HG03432 (cell line): ENCODE measurements at regions not wholly inside any gene's neighbourhood (a gene's known extent, or its start where the extent isn't known, plus 50 kb on each side); places are given as distances from the start of the nearest gene placed in this dataset.
"Not testable (repeated sequence)": the region's sequence is repeated elsewhere in the genome, so short reads cannot be mapped to it uniquely, and the experiment has no call there.

ENCODE experiments used
- ATAC-seq: cut with Tn5 transposase; IDR thresholded peaks from one replicate; pipeline ENCODE4 v1.9.1; 2021; ENCODE audit warnings: mild to moderate bottlenecking, moderate library complexity; ENCODE audit not compliant: unreplicated experiment

DNA sequence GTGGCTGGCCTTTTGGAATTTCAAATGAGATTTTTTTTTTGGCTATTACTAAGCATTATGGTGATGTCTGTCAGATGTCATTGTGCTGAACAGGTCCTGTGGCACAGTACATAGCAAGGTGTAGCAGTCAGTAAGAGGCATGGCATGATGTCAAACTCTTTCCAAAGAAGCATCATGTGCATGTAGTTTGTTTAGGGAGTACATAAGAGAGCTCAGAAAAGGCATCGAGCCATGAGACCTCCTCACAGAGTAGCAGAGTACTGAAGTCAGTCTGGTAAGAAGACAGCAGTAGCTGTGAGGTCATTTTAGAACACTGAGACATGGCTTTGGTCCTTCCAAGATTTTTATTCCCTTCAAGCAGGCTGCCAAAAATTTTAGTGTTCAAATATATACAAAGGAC, 134.9 kb upstream of the SPRED1 start:
- no peak for ATAC-seq

DNA sequence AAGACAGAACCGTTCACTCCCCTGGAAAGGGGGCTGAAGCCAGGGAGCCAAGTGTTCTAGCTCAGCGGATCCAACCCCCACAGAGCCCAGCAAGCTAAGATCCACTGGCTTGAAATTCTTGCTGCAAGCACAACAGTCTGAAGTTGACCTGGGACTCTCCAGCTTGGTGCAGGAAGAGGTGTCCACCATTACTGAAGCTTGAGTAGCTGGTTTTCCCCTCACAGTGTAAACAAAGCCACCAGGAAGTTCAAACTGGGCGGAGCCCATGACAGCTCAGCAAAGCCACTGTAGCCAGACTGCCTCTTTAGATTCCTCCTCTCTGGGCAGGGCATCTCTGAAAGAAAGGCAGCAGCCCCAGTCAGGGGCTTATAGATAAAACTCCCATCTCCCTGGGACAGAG, 132.8 kb upstream of the SPRED1 start:
- not testable (repeated sequence) for ATAC-seq

DNA sequence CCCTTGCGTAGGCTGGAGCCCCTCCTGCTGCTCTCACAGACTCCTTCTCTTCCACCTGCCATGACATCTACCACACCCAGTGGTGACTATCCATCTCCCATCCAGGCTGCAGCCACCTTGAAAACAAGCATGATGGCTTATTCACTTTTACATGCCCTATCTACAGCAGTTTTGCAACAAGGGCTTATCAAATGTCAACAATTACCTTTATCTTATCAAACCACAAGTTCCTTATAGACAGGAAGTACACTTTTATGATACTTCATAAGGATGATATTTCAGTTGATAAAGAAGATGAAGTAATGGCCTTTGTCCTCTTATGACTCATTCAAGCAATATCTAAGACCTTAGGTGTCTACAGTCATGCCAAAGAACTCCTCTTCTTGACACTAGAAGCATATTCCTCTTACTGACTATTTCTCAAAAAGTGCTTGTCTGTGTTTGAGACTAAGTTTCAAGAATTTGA, 125.3 kb upstream of the SPRED1 start:
- ATAC-seq = no peak

DNA sequence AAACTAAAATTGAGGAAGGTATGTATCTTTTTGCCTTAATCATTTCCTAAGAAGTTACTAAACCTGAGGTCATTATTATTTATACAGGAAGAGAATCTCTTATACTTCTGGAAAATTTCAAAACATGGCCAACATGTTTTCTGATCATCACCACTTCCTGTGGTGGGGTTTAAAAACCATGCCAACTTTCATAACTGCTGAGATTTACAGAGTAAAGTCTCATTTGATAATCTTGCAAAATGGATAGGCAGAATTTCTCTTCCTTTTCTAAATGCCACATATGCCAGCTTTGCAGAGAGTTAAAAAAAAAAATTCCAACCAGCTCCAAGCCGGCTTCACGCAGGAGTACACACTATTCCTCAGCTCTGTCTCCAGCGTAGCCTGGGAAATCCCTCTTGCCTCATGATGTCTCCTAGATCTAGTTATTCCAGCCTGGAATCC, 124.3 kb upstream of the SPRED1 start:
- no peak for ATAC-seq

DNA sequence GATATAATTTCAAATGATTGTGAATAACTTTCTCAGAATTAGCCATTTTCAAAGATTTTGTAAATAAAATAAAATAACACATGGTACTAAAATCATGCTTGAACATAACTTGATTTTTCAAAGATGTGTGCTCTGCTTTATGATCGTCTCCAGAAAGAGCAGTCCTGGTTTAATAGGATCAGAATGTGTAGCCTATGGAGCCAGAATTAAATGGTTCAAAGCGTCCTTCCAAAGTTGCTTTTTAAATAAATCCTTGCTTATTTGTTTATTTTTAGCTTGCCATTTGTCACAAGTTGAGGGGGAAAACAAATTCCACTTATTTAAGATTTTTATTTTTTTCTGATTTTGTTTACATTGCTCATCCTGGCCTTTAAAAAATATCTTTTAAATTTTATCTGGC, 123.7 kb upstream of the SPRED1 start:
- ATAC-seq = no peak

DNA sequence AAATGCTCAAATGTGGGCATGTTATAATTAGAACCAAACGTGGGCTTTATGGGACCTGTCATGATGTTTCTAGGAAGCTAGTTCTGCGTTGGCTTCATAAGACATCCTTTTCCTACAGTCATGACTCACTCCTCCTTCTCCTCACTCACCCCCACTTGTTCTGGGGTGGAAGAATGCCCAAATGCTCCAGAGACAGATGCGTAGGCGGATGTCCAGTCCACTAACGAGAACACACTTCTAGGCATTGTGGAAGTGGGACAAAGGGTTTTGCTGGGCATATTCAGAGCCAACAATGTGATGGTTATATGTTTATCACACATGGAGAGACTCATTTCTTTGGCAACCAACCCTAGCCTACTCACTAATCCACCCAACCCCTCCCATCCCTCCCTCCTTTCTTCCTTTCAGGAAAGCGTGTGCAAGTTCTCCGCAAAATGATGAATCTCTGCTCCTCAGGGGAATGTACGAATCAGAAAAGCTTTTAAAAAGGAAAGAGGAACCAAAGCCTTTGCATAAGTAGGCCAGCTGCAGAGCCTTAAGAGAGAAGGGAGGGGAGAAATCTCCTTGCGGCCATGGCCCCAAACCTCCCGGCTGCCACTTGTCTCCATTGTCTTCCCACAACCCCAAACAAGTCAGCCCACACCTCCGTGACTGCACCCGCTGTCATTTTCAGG, 123.0 kb upstream of the SPRED1 start:
- peak; percentile 78 for ATAC-seq

DNA sequence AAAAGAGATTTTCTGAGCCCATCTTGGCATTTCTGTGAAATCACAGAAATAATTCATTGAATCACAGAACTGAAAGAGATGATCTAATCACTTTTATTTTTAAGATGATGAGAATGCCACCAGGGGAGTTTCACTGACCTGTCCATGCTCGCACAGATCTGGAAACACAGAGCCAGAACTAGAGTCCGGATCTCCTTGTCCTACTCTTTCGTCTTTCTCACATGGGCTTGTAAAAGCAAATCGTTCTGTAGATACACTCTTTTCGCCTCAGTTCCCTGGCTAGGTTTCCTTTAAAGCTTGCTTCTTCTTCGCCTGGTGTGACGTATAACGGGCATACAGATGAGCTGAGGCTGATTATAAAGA, 122.5 kb upstream of the SPRED1 start:
- ATAC-seq = peak; percentile 43

DNA sequence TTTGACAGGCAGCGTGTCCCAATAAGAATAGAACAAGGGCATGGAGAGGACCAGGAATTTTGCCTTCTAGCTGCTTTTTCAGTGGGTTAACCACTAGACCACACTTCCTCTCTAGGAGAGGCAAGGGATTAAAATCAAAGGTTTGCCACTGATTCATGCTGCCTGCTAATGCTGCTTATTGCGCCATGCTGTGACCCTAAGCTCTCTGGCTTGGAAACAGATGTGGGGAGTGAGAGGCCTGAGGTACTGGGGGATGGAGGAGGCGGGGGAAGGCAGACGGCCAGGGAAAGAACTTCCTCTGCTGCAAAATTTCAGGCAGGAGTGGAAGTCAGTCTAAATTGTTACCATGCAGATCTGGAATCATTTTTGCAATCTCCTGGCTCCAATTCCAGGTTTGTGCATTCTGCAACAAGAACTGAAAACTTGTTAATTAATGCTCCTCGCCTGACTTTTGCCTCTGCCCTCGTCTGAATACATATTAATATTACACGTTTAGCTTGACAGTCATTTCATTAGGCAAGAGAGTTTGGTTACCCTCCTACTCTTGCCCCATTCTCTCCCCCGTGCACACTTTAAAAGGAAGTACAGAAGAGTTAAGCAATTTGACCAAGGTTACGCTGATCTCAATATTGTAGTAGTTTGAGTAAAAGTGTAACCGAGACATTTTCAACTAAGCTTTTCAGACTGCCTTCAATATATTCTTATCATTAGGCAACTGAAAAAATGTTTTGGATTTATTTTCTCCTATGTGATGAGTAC, 121.7 kb upstream of the SPRED1 start:
- ATAC-seq = peak; percentile 61

DNA sequence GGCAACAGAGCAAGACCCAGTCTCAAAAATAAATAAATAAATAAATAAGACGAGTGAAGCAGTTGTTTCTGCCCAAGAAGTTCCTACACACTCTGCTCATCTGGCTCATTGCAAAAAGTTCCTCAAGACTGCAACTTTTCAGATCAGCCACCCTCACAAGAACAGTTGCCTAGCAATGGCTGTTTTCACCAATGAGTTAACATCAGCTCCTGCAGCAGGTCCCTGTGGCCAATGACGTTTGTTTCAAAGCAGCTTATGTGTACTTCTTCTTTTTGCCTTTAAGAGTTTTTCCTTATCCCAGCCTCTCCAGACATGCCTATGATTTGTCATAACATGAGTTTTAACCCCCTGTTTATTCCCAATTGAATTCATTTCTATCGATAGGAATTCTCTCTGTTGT, 118.4 kb upstream of the SPRED1 start:
- ATAC-seq = no peak

DNA sequence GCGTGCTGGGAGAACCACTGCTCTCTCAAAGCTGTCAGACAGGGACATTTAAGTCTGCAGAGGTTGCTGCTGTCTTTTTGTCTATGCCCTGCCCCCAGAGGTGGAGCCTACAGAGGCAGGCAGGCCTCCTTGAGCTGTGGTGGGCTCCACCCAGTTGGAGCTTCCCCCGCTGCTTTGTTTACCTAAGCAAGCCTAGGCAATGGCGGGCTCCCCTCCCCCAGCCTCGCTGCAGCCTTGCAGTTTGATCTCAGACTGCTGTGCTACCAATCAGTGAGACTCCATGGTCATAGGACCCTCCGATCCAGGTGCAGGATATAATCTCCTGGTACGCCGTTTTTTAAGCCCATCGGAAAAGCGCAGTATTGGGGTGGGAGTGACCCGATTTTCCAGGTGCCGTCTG, 110.4 kb upstream of the SPRED1 start:
- not testable (repeated sequence) for ATAC-seq

DNA sequence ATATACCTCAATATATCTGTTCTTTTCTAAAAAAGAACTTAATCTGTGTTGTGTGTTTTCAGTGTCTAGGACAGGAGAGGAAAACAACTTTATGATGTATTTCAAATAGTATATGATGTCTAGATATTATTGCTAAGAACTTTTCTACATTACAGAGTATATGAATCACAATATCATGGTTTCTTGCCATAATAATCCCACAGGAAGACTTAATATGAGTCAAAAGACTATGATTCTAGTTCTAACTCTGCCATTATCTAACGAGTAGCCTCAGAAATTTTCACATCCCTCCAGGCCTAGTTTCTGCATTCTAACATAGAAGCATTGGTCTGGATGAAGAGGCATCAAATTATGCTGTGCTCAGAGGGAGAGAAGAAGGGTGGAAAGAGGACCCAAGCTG, 107.7 kb upstream of the SPRED1 start:
- no peak for ATAC-seq

DNA sequence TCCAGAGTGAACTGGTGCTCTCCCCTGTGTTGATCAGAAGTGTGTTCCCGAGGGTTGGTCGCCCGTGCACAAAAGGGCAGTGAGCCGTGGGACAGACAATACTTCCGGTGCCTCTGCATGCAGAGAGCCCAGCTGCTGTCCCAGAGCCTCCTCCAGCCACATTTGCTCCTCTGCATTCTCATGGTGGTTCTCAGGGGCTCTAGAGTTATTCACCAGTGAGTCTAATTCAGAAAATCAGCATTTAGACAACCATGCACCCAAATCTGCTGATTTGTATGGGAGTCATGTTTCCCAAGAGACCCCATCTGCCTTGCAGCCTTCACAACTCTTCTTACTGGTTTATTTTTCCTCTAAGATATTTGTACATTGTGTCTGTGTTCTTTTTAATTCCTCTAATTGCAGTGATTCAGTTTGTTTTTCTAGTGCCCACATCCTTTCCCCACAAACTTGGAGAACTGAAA, 107.0 kb upstream of the SPRED1 start:
- ATAC-seq = peak; percentile 61

DNA sequence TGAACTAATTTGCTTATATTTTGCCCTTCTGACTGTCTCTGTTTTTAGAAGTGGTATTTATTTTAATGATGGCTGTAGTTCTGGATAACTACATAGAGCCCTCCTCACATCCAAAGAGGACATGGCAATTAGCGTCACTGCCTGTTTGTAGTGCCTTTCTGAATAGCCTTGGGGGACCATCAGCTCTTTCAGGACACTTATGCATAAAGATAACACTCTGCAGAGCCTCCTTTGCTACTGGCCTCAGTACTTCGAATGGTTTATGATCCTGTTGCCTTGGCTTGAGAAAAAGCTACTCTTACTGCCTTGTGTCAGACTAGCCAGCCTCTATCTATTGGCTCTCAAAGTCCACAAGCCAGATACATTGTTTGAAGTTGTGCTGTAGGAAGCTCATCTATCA, 105.4 kb upstream of the SPRED1 start:
- no peak for ATAC-seq

DNA sequence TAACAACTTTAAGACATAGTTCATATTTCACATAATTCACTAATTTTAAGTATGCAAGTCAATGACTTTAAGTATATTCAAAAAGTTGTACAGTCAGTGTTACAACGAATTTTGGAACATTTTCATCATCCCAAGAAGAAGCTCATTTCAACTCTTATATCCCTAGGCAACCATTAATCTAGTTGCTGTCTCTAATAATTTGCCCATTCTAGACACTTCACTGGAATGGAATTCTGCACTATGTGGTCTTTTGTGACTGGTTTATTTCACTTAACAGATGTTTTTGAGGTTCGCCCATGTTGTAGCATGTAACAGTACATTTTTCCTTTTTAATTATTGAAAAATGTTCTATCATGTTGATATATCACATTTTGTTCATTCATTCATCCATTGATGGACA, 104.2 kb upstream of the SPRED1 start:
- no peak for ATAC-seq

DNA sequence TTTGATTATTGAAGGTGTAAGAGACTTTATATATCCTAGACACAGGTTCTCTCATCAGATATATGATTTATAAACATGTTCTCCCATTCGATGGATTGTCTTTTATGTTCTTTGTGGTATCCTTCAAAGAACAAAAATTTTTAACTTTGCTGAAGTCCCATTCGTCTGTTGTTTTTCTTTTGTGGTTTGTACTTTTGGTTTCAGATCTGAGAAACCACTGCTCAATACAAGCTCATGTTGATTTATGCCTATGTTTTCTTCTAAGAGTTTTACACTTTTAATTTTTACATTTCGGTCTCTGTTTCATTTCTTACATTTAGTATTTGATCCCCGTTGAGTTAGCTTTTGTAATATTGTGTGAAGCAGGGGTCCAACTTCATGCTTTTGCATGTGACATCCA, 103.3 kb upstream of the SPRED1 start:
- ATAC-seq = no peak

DNA sequence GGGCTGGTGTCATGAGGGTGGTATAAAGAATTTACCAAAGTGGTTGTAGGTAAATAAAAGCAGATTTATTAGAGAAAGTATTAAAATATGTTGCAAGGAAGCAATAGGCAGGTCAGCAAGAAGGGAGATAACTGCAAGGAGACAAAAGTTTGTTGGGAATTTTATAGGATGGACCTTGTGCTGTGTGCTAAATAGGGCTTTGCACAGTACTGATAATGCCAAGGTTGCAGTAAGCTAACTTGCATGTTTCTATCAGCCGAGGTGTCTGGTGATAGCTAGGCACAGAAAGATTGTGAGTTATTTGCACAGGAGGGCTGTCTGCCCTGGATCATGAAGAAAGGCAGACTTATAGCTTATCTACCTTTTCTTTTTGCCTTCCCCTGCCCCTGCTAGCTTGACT, 102.5 kb upstream of the SPRED1 start:
- no peak for ATAC-seq

DNA sequence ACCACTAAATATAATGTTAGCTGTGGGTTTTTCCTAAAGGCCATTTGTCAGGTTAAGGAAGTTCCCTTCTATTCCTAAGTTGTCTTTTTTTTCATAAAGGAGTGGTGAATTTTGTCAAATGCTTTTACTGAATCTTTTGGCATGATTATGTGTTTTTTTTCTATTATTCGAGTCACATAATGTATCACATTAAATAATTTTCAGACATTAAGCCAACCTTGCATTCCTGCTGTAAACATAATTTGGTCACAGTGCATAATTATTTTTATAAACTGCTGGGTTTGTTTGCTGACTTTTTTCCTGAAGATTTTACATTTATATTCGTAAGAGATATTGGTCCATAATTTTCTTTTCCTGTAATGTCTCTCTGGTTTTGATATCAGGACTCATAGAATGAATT, 101.8 kb upstream of the SPRED1 start:
- no peak for ATAC-seq

DNA sequence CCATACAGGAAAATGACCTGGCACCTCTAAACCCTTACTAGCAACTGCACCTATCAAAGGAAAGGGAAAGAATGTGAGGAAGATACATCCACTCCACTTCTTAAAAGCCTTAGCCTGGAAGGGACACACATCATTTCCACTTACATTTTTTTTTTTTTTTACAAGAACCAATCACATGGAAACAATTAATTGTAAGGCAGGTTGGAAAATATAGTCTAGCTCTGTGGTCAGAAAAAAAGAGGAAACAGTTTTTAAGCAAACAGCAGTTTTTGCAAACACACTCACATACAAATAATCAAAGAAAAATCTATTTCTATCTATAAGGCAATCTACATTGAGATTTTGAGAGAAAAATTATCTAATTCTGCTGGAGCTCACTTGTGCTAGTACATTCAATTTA, 98.9 kb upstream of the SPRED1 start:
- no peak for ATAC-seq

DNA sequence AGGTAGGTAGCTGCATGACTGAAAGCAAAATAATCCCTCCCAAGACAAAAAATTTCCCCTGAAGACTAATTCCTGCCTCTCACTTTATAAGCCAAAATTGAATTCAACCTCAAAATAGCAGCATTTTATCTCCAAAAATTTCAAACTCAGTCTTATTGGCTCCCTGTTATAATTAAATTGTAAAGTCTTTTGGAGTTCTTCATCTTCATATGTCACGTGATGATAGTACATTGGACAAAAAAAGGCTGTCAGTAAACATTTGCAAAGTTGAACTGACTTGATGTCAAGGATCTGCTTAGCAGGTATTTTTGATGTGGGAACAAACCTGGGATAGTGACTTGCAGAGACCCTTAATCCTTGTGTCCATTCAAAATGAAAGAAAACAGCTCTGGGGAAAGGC, 98.4 kb upstream of the SPRED1 start:
- ATAC-seq = no peak

DNA sequence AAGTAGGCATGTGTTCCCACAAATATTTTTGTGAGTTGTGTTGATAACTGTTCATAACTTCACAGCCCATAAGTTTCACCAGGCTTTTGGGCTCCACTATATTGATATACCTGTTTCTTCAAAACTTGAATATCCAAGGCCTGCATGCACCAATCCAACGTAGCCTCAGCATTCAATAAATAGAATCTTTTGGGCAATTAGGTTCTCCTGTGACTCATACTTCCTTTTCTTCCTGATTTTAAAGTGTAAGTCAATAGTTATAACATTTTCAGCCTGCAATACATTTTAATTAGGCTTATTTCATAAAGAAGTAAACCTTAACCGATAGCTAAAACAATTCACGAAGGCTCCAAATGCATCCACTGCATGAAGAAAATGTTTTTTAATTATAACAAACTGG, 97.8 kb upstream of the SPRED1 start:
- ATAC-seq = no peak

DNA sequence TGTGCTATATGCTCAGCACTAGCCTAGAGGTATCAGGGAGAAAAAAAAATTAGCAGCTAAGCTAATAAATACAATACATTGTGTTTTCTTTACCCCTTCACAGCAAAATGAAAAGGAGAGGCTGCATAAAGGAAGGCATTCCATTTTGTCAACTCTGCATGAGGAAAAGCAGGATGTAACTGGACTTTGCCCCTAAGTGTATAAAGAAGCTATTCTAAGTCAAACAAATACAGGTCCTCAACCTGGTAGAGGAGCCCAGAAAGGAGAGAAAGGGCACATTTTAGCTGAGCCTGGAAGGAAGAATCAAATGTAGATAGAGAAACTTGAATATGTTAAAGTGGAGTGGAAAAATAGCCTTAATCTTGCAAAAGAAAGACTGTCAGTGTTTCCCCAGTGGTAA, 89.0 kb upstream of the SPRED1 start:
- no peak for ATAC-seq

DNA sequence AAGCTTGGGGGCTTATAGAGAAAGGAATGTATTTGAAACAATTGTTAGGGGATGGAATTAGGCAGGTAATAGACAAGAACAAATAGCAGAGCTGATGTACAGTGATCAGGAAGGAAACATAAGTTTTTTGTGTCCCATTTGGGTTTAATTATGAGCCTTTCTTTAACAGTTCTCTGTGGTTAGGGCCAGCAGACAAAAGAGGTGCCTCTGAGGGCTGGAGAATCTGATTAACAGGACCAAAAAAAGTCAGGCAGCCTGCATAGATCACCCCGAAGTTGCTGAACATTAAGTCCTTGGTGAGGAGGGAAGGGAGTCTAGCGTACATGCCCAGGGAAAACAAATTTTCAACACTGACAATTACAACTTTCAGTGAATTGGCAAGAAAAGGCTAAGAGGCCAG, 88.6 kb upstream of the SPRED1 start:
- ATAC-seq = no peak

DNA sequence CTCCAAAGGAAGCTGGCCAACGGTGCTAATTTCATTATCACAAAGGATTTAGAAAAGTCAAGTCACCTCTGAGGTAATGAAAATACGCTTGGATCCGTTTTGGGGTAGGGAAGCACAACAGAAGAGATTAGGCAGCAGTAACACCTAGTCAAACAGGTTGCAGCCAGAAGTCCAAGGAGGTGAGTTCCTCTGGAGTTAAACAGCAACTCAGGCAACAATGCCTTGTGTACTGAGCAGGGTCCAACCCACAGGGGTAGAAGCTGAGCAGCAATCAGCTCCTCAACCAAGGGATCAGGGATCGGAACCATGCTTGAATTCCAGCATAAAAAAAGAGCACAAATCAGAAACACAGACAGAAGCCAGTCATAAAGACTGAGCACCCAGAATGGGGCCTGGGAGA, 88.1 kb upstream of the SPRED1 start:
- ATAC-seq = no peak
